OCI-LY7 (cell line): ENCODE measurements at regions not wholly inside any gene's neighbourhood (a gene's known extent, or its start where the extent isn't known, plus 50 kb on each side); places are given as distances from the start of the nearest gene placed in this dataset.

ENCODE experiments used
- CTCF ChIP-seq: fragments of 200-600 bp; sonication (generic); conservative IDR thresholded peaks from 2 replicates; pipeline ENCODE4 v1.5.1; 2014; ENCODE audit warnings: mild to moderate bottlenecking, antibody characterized with exemption, low read length, moderate library complexity, mixed read lengths
- EZH2phosphoT487 ChIP-seq: fragments of 200-600 bp; sonication (generic); IDR thresholded peaks from 2 replicates; pipeline ENCODE4 v1.6.1; 2018; ENCODE audit warnings: low read depth, borderline replicate concordance, mild to moderate bottlenecking, mixed run types, antibody characterized with exemption, low read length, moderate library complexity, mixed read lengths

- TF ChIP-seq CTCF (no peak), EZH2phosphoT487 (no peak)
Observed at GRCh38 chr2:144984038-144984437, 464.1 kb upstream of the ZEB2 start.
